Right lobe of liver (tissue), 6 donors: ENCODE measurements at regions not wholly inside any gene's neighbourhood (a gene's known extent, or its start where the extent isn't known, plus 50 kb on each side); places are given as distances from the start of the nearest gene placed in this dataset.

ENCODE experiments used
- ATAC-seq, 4 donors: fragments of 200-7000 bp; cut with Tn5 transposase; one replicate each; pipeline ENCODE4 v1.9.1; 2020; ENCODE audit warnings: mild to moderate bottlenecking in 4 of 4, moderate library complexity in 4 of 4
- DNase-seq, 3 donors: peaks; one replicate each; pipeline ENCODE4 v3.0.0-alpha.2; 2020
- H3K27ac ChIP-seq, 3 donors: fragments of 200-600 bp; one replicate each; pipeline ENCODE4 v1.8.0; 2022
- H3K27me3 ChIP-seq, 2 donors: fragments of 200-600 bp; one replicate each; pipeline ENCODE4 v1.8.0; 2022
- H3K36me3 ChIP-seq, 4 donors: fragments of 200-600 bp; sonication (generic) in 1 of 4; one replicate each; pipeline versions ENCODE4 v1.5.1 to v1.8.0; 2017 to 2022; ENCODE audit warnings: control low read depth in 1 of 4
- H3K4me1 ChIP-seq, 4 donors: fragments of 200-600 bp; sonication (generic) in 1 of 4; one replicate each; pipeline versions ENCODE4 v1.5.1 to v1.8.0; 2017 to 2022; ENCODE audit warnings: control low read depth in 1 of 4
- H3K4me3 ChIP-seq, 3 donors: fragments of 200-600 bp; one replicate each; pipeline ENCODE4 v1.8.0; 2022
- H3K9me3 ChIP-seq, 4 donors: fragments of 200-600 bp; sonication (generic) in 1 of 4; one replicate each; pipeline versions ENCODE4 v1.5.1 to v1.8.0; 2017 to 2022; ENCODE audit warnings: control low read depth in 1 of 4
- CTCF ChIP-seq, 4 donors: fragments of 200-600 bp in 3 of 4; fragments of 450-650 bp in 1 of 4; IDR thresholded peaks; one replicate each; pipeline versions ENCODE4 v1.5.1 to v1.8.0; 2016 to 2022; ENCODE audit warnings: antibody characterized with exemption in 4 of 4, mild to moderate bottlenecking in 2 of 4
- POLR2A ChIP-seq: fragments of 450-650 bp; IDR thresholded peaks from one replicate; pipeline ENCODE4 v1.6.1; 2017; ENCODE audit warnings: antibody characterized with exemption, mild to moderate bottlenecking
- WGBS: methylation state at CpG from one replicate; pipeline ENCODE4 v1.1.6; 2018; ENCODE audit warnings: low coverage, low lambda C conversion rate; ENCODE audit not compliant: insufficient coverage; ENCODE audit errors: missing lambda C conversion rate; 5-methylcytosine and 5-hydroxymethylcytosine counted together
- intact Hi-C, 2 donors: fragments of 100-400 bp; cut with DNase I; formaldehyde crosslinking; loops; one replicate each; pipeline versions ENCODE4 v1.11.2 to v1.14.1; 2022
- donor health status: DM: no; HTN: yes; CAD: no.
- donor health status: DM: no; HTN: no; CAD: no.
- donor health status: DM: no; HTN: no; CAD: no.
- donor health status: DM: no; HTN: yes; CAD: no.
- donor health status: DM: no; HTN: yes; CAD: no.

GRCh38 chr2:160869411-160869810 is 290.8 kb upstream of the TANK start:
- H3K9me3 ChIP-seq = no peaks in the 10 kb centered on the region
- no peak for DNase-seq
- TF ChIP-seq POLR2A = no peak
- TF ChIP-seq CTCF (IDR thresholded peaks at IDR 0.05) = no peak

DNA sequence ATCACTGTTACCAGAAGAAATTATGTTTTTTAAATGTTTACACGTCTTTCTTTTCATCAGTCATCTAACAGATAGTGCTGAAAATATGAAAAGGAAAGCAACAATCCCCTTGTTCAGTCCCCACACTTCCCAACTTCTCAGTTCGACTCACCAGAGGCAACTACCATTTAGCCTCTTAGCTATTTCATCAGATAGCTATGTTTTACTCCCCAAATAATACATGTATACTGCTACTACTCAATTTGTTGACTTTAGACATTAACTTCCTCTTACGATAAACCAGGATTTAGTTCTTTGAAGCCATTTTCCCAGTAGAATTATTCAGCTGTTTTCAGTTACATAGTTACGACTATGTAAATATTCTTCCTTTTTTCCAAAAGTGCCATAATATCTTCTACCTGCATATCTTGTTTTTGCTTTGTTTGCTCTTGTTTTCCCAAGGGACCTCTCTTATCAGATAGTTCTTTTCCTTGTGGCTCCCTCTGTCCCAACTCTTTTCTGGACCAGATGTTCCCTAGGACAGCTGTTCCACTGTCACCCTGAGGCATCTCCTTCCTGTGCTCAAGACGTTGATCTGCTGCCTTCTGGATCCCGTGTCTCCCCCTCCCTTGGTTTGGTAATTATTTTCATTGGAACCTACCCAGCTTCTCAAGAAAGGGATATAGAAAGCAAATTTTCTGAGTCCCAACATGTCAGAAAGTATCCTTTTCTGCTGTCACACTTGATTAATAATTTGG is 289.3 kb upstream of the TANK start:
- no peak for ATAC-seq
- intact Hi-C loops = no loop called here
- no peak overlapping the region for H3K4me3 ChIP-seq

More at GRCh38 chr2:160869411-160869810, 290.8 kb upstream of the TANK start:
- intact Hi-C loops = no loop called here
- H3K4me3 ChIP-seq = no peak overlapping the region
- H3K27ac ChIP-seq = no peak overlapping the region
- ATAC-seq = no peak
- H3K36me3 ChIP-seq = no peaks in the 10 kb centered on the region
- H3K27me3 ChIP-seq = no peaks in the 10 kb centered on the region
- no peaks in the 10 kb centered on the region for H3K4me1 ChIP-seq
- 35% methylated on average over 2 of the region's 2 CpGs for WGBS

GRCh38 chr2:160871953-160872352 is 288.3 kb upstream of the TANK start:
- intact Hi-C loops = no loop called here
- H3K36me3 ChIP-seq = no peaks in the 10 kb centered on the region
- no peak overlapping the region for H3K27ac ChIP-seq
- no peak for TF ChIP-seq CTCF (IDR thresholded peaks at IDR 0.05)
- no peak for TF ChIP-seq POLR2A
- no peak for ATAC-seq
- no peaks in the 10 kb centered on the region for H3K27me3 ChIP-seq
- 79% methylated on average over 6 of the region's 7 CpGs for WGBS
- no peak for DNase-seq
- no peaks in the 10 kb centered on the region for H3K4me1 ChIP-seq
- no peaks in the 10 kb centered on the region for H3K9me3 ChIP-seq
- H3K4me3 ChIP-seq = no peak overlapping the region

More for the DNA sequence above, 289.3 kb upstream of the TANK start:
- H3K27ac ChIP-seq = no peak overlapping the region
- no peaks in the 10 kb centered on the region for H3K36me3 ChIP-seq
- no peak for DNase-seq
- H3K9me3 ChIP-seq = no peaks in the 10 kb centered on the region
- H3K4me1 ChIP-seq = no peaks in the 10 kb centered on the region
- no peaks in the 10 kb centered on the region for H3K27me3 ChIP-seq
- WGBS = 41% methylated on average over 6 of the region's 6 CpGs
- TF ChIP-seq CTCF (IDR thresholded peaks at IDR 0.05) (no peak), POLR2A (no peak)

- TF ChIP-seq POLR2A = no peak
- no peak for TF ChIP-seq CTCF (IDR thresholded peaks at IDR 0.05)
- WGBS = 73% methylated on average over 2 of the region's 2 CpGs
- no peaks in the 10 kb centered on the region for H3K27me3 ChIP-seq
- intact Hi-C loops = no loop called here
- no peak overlapping the region for H3K4me3 ChIP-seq
- H3K9me3 ChIP-seq = no peaks in the 10 kb centered on the region
- no peak overlapping the region for H3K27ac ChIP-seq
- ATAC-seq (no peak), DNase-seq (no peak)
- H3K4me1 ChIP-seq = no peaks in the 10 kb centered on the region
- H3K36me3 ChIP-seq = no peaks in the 10 kb centered on the region
Observed at GRCh38 chr2:160876029-160876428, 284.2 kb upstream of the TANK start.
